ENCODE measurements at regions not wholly inside any gene's neighbourhood (a gene's known extent, or its start where the extent isn't known, plus 50 kb on each side); places are given as distances from the start of the nearest gene placed in this dataset.
"Not testable (repeated sequence)": the region's sequence is repeated elsewhere in the genome, so short reads cannot be mapped to it uniquely, and the experiment has no call there.

DNA sequence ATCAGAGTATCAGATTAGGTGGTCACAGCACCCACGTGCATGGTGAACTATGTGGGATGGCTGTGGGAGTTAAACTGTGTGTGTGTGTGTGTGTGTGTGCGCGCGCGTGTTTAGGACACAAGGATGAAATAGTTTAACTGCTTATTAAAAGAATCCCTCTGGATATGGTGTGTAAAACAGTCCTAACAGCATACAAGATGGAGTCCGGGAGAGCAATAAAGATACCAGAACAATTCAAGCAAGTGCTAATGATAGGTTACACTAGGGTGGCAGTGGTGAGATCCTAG, 202.2 kb downstream of the IPMK start:
- POLR2A ChIA-PET, result no interaction called here
- no peak for DNase-seq (ENCODE audit: low read depth, low spot score)
- CTCF ChIA-PET, result interaction anchor here (0.8 to 5.1 kb wide), 15 partner anchors 10 to 725 kb away, joined by 3 to 53 read pairs (median 4); no protein-coding TSS in a partner anchor
- TF ChIP-seq, protein P1, sequence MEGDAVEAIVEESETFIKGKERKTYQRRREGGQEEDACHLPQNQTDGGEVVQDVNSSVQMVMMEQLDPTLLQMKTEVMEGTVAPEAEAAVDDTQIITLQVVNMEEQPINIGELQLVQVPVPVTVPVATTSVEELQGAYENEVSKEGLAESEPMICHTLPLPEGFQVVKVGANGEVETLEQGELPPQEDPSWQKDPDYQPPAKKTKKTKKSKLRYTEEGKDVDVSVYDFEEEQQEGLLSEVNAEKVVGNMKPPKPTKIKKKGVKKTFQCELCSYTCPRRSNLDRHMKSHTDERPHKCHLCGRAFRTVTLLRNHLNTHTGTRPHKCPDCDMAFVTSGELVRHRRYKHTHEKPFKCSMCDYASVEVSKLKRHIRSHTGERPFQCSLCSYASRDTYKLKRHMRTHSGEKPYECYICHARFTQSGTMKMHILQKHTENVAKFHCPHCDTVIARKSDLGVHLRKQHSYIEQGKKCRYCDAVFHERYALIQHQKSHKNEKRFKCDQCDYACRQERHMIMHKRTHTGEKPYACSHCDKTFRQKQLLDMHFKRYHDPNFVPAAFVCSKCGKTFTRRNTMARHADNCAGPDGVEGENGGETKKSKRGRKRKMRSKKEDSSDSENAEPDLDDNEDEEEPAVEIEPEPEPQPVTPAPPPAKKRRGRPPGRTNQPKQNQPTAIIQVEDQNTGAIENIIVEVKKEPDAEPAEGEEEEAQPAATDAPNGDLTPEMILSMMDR (IDR thresholded peaks at IDR 0.05; ENCODE audit: insufficient read depth, low read length, missing control alignments), result no peak
- H3K4me3 ChIP-seq (ENCODE audit: low read depth, low read length), result no peak overlapping the region

DNA sequence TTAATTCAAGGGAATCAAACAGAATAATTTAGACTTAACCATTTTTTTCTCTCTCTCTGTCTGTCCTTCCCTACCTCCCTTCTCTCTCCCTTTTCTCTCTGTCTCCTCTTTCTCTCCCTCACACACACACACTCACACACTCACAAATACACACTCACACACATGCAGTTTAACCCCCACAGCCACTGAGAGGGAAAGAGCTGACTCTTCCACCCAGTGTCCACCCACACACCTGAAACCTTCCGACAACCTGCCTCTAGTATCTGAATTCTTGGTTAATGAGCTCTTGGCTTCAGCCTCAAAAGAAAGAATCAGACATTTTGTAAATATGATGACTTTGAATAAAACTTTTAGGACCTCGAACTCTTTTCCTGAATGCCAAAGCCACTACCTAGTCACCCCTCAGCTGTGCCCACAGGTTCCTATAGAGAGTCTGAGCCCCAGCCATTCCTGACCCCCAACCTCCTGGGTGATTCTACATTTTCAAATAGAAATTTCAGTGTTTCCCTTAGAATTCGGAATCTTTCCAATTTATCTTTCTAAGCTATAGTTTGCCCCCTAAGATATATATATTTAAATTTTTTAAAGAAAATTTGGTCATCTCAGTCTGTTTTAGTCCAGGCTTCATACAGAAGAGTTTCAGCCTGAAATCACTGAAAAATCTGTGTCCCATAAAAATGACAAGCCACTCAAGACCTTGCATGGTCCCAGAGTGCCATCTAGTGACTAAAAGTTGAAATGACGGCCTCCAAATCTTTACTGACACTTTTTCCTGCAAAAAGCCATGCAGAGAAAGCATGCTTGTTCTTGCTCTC, 202.8 kb downstream of the IPMK start:
- H3K4me3 ChIP-seq (ENCODE audit: low read depth, low read length), result no peak overlapping the region
- no peak for DNase-seq (ENCODE audit: low read depth, low spot score)
- ChIA-PET POLR2A (no interaction called here), CTCF (interaction anchor here (0.6 to 5.1 kb wide), 26 partner anchors 9 to 725 kb away, joined by 3 to 53 read pairs (median 4); no protein-coding TSS in a partner anchor)
- TF ChIP-seq, protein P1 (IDR thresholded peaks at IDR 0.05; ENCODE audit: insufficient read depth, low read length, missing control alignments), result peak; percentile 60

DNA sequence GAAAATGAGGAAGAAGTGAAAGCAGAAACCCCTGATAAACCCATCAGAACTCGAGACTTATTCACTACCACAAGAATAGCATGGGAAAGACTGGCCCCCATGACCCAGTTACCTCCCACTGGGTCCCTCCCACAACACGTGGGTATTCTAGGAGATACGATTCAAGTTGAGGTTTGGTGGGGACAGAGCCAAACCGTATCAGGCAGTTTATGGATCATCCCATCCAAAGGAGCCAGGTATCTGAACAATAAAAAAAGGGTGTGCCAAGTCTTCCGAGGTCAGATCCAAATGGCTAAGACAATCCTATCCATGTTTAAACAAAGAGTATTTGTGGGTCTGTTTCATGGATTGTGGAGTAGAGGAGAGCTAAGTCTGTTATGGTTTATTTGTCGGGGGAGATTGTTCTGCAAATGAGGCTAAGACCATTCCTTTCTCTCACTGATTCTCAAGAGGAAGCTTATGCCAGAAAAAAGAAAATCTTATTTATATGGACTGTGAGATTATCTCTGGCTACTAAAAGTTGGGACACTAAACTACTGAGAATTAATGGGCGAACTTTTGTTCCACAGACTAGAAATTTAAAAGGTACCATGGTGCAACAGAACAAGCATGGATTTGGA, 203.7 kb downstream of the IPMK start:
- TF ChIP-seq, protein P1 (IDR thresholded peaks at IDR 0.05; ENCODE audit: insufficient read depth, low read length, missing control alignments), result no peak
- ChIA-PET POLR2A (no interaction called here), CTCF (interaction anchor here (0.9 to 5.1 kb wide), 13 partner anchors 10 to 724 kb away, joined by 3 to 53 read pairs (median 4); no protein-coding TSS in a partner anchor)
- DNase-seq (ENCODE audit: low read depth, low spot score), result no peak
- H3K4me3 ChIP-seq (ENCODE audit: low read depth, low read length), result no peak overlapping the region

DNA sequence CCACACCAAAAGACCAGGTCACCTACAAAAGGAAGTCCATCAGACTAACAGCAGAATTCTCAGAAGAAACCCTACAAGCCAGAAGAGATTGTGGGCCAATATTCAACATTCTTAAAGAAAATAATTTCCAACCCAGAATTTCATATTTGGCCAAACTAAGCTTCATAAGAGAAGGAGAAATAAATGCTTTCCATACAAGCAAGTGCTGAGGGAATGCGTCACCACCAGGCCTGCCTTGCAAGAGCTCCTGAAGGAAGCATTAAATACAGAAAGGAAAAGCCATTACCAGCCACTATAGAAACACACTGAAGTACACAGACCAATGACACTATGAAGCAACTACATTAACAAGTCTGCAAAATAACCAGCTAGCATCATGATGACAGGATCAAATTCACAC, 209.0 kb downstream of the IPMK start:
- CTCF ChIA-PET, result interaction anchor here (0.8 to 2.2 kb wide), 6 partner anchors 11 to 719 kb away, joined by 3 to 8 read pairs (median 4); no protein-coding TSS in a partner anchor
- H3K4me3 ChIP-seq (ENCODE audit: low read depth, low read length); DNase-seq (ENCODE audit: low read depth, low spot score); POLR2A ChIA-PET: not testable (repeated sequence)

DNA sequence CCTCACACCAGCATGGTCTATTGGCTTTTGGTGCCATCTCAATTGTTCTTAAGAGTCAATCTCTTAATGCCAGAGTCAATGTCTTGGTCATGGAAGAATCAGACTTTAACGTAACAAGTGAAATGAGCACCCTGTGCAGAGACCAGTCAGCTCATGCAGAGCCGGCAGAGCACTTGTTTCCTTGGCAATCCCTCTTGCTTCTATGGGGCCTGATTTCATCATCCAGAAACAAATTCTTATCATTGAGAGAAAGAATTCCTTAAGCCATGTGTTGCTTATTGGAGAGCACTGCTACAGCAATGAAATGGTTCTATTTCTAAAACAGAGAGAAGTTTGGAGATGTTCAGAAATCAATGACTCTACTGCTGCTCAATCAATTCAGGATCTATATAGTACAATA, 212.8 kb downstream of the IPMK start:
- TF ChIP-seq, protein P1 (IDR thresholded peaks at IDR 0.05; ENCODE audit: insufficient read depth, low read length, missing control alignments), result no peak
- H3K4me3 ChIP-seq (ENCODE audit: low read depth, low read length), result no peak overlapping the region
- CTCF ChIA-PET, result interaction anchor here (1.3 kb wide), 1 partner anchor 10 kb away, joined by 6 read pairs; no protein-coding TSS in a partner anchor
- DNase-seq (ENCODE audit: low read depth, low spot score), result no peak
- POLR2A ChIA-PET, result no interaction called here

DNA sequence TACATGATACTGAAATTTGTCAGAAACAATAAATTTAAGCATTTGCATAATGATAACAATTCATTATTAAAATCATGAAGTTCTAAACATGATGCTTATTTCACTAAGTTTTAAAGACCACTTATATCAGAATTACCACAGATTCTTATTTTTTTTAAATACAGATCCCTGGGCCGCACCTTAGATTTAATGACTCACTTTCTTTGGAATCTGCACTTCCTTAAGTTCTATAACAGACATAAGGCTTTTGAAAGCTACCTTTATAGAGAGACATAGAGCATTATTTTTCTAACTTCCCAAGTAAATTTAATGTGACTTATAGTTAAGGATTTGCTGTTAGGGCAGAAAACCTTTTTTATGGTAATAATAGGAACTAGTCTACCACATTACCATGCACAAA, 214.9 kb downstream of the IPMK start:
- TF ChIP-seq, protein P1 (IDR thresholded peaks at IDR 0.05; ENCODE audit: insufficient read depth, low read length, missing control alignments), result no peak
- ChIA-PET CTCF (no interaction called here), POLR2A (no interaction called here)
- H3K4me3 ChIP-seq (ENCODE audit: low read depth, low read length), result no peak overlapping the region
- no peak for DNase-seq (ENCODE audit: low read depth, low spot score)
